ENCODE measurements at regions not wholly inside any gene's neighbourhood (a gene's known extent, or its start where the extent isn't known, plus 50 kb on each side); places are given as distances from the start of the nearest gene placed in this dataset.

- TF ChIP-seq CTCF (IDR thresholded peaks at IDR 0.05) (no peak), POLR2AphosphoS5 (IDR thresholded peaks at IDR 0.05) (no peak)
Observed at GRCh38 chr16:51766739-51767138, 615.7 kb upstream of the SALL1 start.

Data from breast epithelium (tissue), 3 donors.